ENCODE measurements at regions not wholly inside any gene's neighbourhood (a gene's known extent, or its start where the extent isn't known, plus 50 kb on each side); places are given as distances from the start of the nearest gene placed in this dataset.
"Not testable (repeated sequence)": the region's sequence is repeated elsewhere in the genome, so short reads cannot be mapped to it uniquely, and the experiment has no call there.

GRCh38 chr19:28726533-28727479 is 486.1 kb downstream of the UQCRFS1 start:
- no peak for DNase-seq

- no peak for DNase-seq
Observed at GRCh38 chr19:28718909-28719308, 494.0 kb downstream of the UQCRFS1 start.

- DNase-seq = no peak
Observed at GRCh38 chr19:28715157-28715556, 497.8 kb downstream of the UQCRFS1 start.

GRCh38 chr19:28711411-28711810 is 501.5 kb downstream of the UQCRFS1 start:
- no peak for DNase-seq

GRCh38 chr19:28710278-28710677 is 502.7 kb downstream of the UQCRFS1 start:
- no peak for DNase-seq

- no peak for DNase-seq
Observed at GRCh38 chr19:28706693-28707092, 506.3 kb downstream of the UQCRFS1 start.

- no peak for DNase-seq
Observed at GRCh38 chr19:28705008-28705407, 507.9 kb downstream of the UQCRFS1 start.

GRCh38 chr19:28703400-28703956 is 509.5 kb downstream of the UQCRFS1 start:
- DNase-seq = no peak

GRCh38 chr19:28701491-28701890 is 511.5 kb downstream of the UQCRFS1 start:
- DNase-seq = no peak

GRCh38 chr19:28700176-28700575 is 512.8 kb downstream of the UQCRFS1 start:
- no peak for DNase-seq

GRCh38 chr19:28697308-28697707 is 515.6 kb downstream of the UQCRFS1 start:
- no peak for DNase-seq

GRCh38 chr19:28694812-28695211 is 518.1 kb downstream of the UQCRFS1 start:
- no peak for DNase-seq

- no peak for DNase-seq
Observed at GRCh38 chr19:28691683-28692082, 521.3 kb downstream of the UQCRFS1 start.

- DNase-seq = not testable (repeated sequence)
Observed at GRCh38 chr19:28689464-28689863, 523.5 kb downstream of the UQCRFS1 start.

GRCh38 chr19:28687296-28687695 is 525.7 kb downstream of the UQCRFS1 start:
- DNase-seq = no peak

- no peak for DNase-seq
Observed at GRCh38 chr19:28686756-28687155, 526.2 kb downstream of the UQCRFS1 start.

- no peak for DNase-seq
Observed at GRCh38 chr19:28685802-28686201, 527.1 kb downstream of the UQCRFS1 start.

GRCh38 chr19:28685077-28685476 is 527.9 kb downstream of the UQCRFS1 start:
- not testable (repeated sequence) for DNase-seq

- no peak for DNase-seq
Observed at GRCh38 chr19:28680111-28680510, 532.8 kb downstream of the UQCRFS1 start.

- DNase-seq = no peak
Observed at GRCh38 chr19:28670836-28671235, 542.1 kb downstream of the UQCRFS1 start.

- no peak for DNase-seq
Observed at GRCh38 chr19:28669804-28670203, 543.1 kb downstream of the UQCRFS1 start.

GRCh38 chr19:28667348-28667977 is 545.5 kb downstream of the UQCRFS1 start:
- no peak for DNase-seq

- DNase-seq = no peak
Observed at GRCh38 chr19:28665748-28666147, 547.2 kb downstream of the UQCRFS1 start.

GRCh38 chr19:28656644-28657043 is 556.3 kb downstream of the UQCRFS1 start:
- DNase-seq = no peak

All from activated effector memory CD4-positive, alpha-beta T cell treated with anti-CD3 and anti-CD28 coated beads, Interleukin-2, amount 50 U/mL, for 16 hours (primary cell).